Panc1 (cell line): ENCODE measurements at regions not wholly inside any gene's neighbourhood (a gene's known extent, or its start where the extent isn't known, plus 50 kb on each side); places are given as distances from the start of the nearest gene placed in this dataset.

Source experiments
- CTCF ChIP-seq: fragments of 450-650 bp; IDR thresholded peaks from 2 replicates; pipeline ENCODE4 v1.5.1; 2017; ENCODE audit warnings: mild to moderate bottlenecking
- POLR2AphosphoS5 ChIP-seq: IDR thresholded peaks from 2 replicates; pipeline ENCODE4 v1.6.1; 2012; ENCODE audit warnings: mild to moderate bottlenecking, low read depth, low read length, moderate library complexity
- REST ChIP-seq, 2 experiments: IDR thresholded peaks; 2 replicates each; pipeline ENCODE4 v1.6.1; 2011 to 2012; ENCODE audit warnings: low read depth in 2 of 2, control low read depth in 1 of 2, low read length in 1 of 2, mild to moderate bottlenecking in 1 of 2, moderate library complexity in 1 of 2; ENCODE audit not compliant: insufficient read depth in 1 of 2
- SIN3A ChIP-seq: IDR thresholded peaks from 2 replicates; pipeline ENCODE4 v1.6.1; 2012; ENCODE audit warnings: low read depth, mild to moderate bottlenecking, low read length, moderate library complexity, borderline replicate concordance; ENCODE audit not compliant: insufficient read depth
- TCF7L2 ChIP-seq: IDR thresholded peaks from 2 replicates; pipeline ENCODE4 v1.6.1; 2011; ENCODE audit warnings: mild to moderate bottlenecking, low read depth, low read length, inconsistent platforms

- TF ChIP-seq CTCF (no peak), REST (IDR thresholded peaks at IDR 0.05; ENCODE audit: insufficient read depth in 1 of 2, low read depth in 2 of 2, low read length in 1 of 2) (no peak), SIN3A (no peak), POLR2AphosphoS5 (no peak), TCF7L2 (no peak)
These were observed 994.6 kb upstream of the ADGRB3 start for GRCh38 chr6:67640484-67640883.
